Prostate gland (tissue), 2 donors: ENCODE measurements at regions not wholly inside any gene's neighbourhood (a gene's known extent, or its start where the extent isn't known, plus 50 kb on each side); places are given as distances from the start of the nearest gene placed in this dataset.
"Not testable (repeated sequence)": the region's sequence is repeated elsewhere in the genome, so short reads cannot be mapped to it uniquely, and the experiment has no call there.

ENCODE experiments used
- CTCF ChIP-seq, 4 experiments: fragments of 200-600 bp in 2 of 4; fragments of 450-650 bp in 2 of 4; sonication (generic) in 2 of 4; IDR thresholded peaks; 1 replicate in 3 of 4; 2 replicates in 1 of 4; pipeline ENCODE4 v1.5.1; 2016 to 2019; ENCODE audit warnings: antibody characterized with exemption in 4 of 4, mild to moderate bottlenecking in 2 of 4, moderate library complexity in 2 of 4
- POLR2A ChIP-seq: fragments of 450-650 bp; IDR thresholded peaks from one replicate; pipeline ENCODE4 v1.6.1; 2016; ENCODE audit warnings: antibody characterized with exemption, mild to moderate bottlenecking
- POLR2AphosphoS5 ChIP-seq: sonication (generic); formaldehyde crosslinking; IDR thresholded peaks from one replicate; pipeline ENCODE4 v1.6.1; 2017; ENCODE audit warnings: antibody characterized with exemption

DNA sequence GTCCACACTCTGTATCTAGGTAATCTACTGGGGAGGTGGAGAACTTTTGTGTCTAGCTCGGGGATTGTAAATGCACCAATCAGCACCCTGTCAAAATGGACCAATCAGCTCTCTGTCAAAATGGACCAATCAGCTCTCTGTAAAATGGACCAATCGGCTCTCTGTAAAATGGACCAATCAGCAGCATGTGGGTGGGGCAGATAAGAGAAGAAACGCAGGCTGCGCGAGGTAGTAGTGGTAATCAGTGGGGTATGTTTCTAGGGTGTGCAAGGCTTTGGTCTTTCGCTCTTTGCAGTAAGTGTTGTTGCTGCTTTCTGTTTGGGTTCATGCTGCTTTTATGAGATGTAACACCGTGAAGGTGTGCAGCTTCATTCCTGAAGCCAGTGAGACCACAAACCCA lies 98.0 kb upstream of the IGF1R start:
- TF ChIP-seq POLR2A; CTCF (IDR thresholded peaks at IDR 0.05); POLR2AphosphoS5: not testable (repeated sequence)
